Panc1 (cell line): ENCODE measurements at regions not wholly inside any gene's neighbourhood (a gene's known extent, or its start where the extent isn't known, plus 50 kb on each side); places are given as distances from the start of the nearest gene placed in this dataset.

ENCODE experiments used
- ATAC-seq: fragments of 200-7000 bp; cut with Tn5 transposase; 2 replicates; pipeline ENCODE4 v1.9.1; 2020; ENCODE audit warnings: mild to moderate bottlenecking, moderate library complexity
- BruUV-seq: library from RNA; stranded (reverse); fragments of 400-500 nt; replicated peaks from 2 replicates; lab custom pipeline; 2021; lab: Mats Ljungman, UMichigan
- CTCF ChIA-PET: fragments of 300-600 bp; sonication (Branson Sonifier 250); formaldehyde crosslinking; loops from one replicate; lab custom pipeline; 2022; ENCODE audit warnings: antibody characterized with exemption; lab: Charles Lee
- POLR2A ChIA-PET: fragments of 300-600 bp; sonication (Branson Sonifier 250); formaldehyde crosslinking; loops from one replicate; lab custom pipeline; 2022; ENCODE audit warnings: antibody characterized with exemption; lab: Charles Lee
- DNase-seq: peaks from one replicate; pipeline ENCODE4 v3.0.0-alpha.2; 2010; ENCODE audit warnings: low read depth, low spot score
- H3K27ac ChIP-seq: 2 replicates; pipeline ENCODE4 v1.5.1; 2011; ENCODE audit warnings: mild to moderate bottlenecking, low read length, inconsistent platforms
- H3K27me3 ChIP-seq: fragments of 200-500 bp; sonication (Bioruptor generic); 2 replicates; pipeline ENCODE4 v1.6.0; 2014; ENCODE audit warnings: low read length, inconsistent platforms; ENCODE audit not compliant: control insufficient read depth, insufficient read depth
- H3K36me3 ChIP-seq: fragments of 200-500 bp; sonication (Bioruptor generic); 2 replicates; pipeline ENCODE4 v1.5.1; 2014; ENCODE audit warnings: inconsistent platforms, mild to moderate bottlenecking, low read length, moderate library complexity; ENCODE audit not compliant: control insufficient read depth, insufficient read depth
- H3K4me1 ChIP-seq: 2 replicates; pipeline ENCODE4 v1.5.1; 2011; ENCODE audit warnings: inconsistent platforms, mild to moderate bottlenecking, low read length, moderate library complexity; ENCODE audit not compliant: control insufficient read depth, insufficient read depth
- H3K4me3 ChIP-seq, 2 experiments: 2 replicates each; pipeline ENCODE4 v1.5.1; 2011 to 2012; ENCODE audit warnings: low read depth in 2 of 2, low read length in 2 of 2, mild to moderate bottlenecking in 2 of 2, inconsistent platforms in 1 of 2, moderate library complexity in 1 of 2
- H3K9me3 ChIP-seq: fragments of 200-500 bp; sonication (Bioruptor generic); 2 replicates; pipeline ENCODE4 v1.5.1; 2014; ENCODE audit warnings: low read depth, mild to moderate bottlenecking, inconsistent platforms, low read length, moderate library complexity; ENCODE audit not compliant: control insufficient read depth, insufficient read depth
- POLR2AphosphoS5 ChIP-seq: IDR thresholded peaks from 2 replicates; pipeline ENCODE4 v1.6.1; 2012; ENCODE audit warnings: mild to moderate bottlenecking, low read depth, low read length, moderate library complexity
- SIN3A ChIP-seq: IDR thresholded peaks from 2 replicates; pipeline ENCODE4 v1.6.1; 2012; ENCODE audit warnings: low read depth, mild to moderate bottlenecking, low read length, moderate library complexity, borderline replicate concordance; ENCODE audit not compliant: insufficient read depth
- TCF7L2 ChIP-seq: IDR thresholded peaks from 2 replicates; pipeline ENCODE4 v1.6.1; 2011; ENCODE audit warnings: mild to moderate bottlenecking, low read depth, low read length, inconsistent platforms
- in situ Hi-C: cut with HindIII; loops from 2 replicates; pipeline ENCODE4 v1.10.0; 2016; ENCODE audit warnings: low sequenced_read_pairs, low pct_unique_long_range_greater_than_20kb
- intact Hi-C: fragments of 100-400 bp; cut with micrococcal nuclease; formaldehyde crosslinking; loops from one replicate; pipeline ENCODE4 v1.10.0; 2022; ENCODE audit not compliant: unreplicated experiment
- TF ChIP-seq, protein P1 (sequence below), 2 experiments: IDR thresholded peaks; 2 replicates each; pipeline ENCODE4 v1.6.1; 2011 to 2012; ENCODE audit warnings: low read depth in 2 of 2, control low read depth in 1 of 2, low read length in 1 of 2, mild to moderate bottlenecking in 1 of 2, moderate library complexity in 1 of 2; ENCODE audit not compliant: insufficient read depth in 1 of 2
- TF ChIP-seq, protein P2 (sequence below): fragments of 450-650 bp; IDR thresholded peaks from 2 replicates; pipeline ENCODE4 v1.5.1; 2017; ENCODE audit warnings: mild to moderate bottlenecking

DNA sequence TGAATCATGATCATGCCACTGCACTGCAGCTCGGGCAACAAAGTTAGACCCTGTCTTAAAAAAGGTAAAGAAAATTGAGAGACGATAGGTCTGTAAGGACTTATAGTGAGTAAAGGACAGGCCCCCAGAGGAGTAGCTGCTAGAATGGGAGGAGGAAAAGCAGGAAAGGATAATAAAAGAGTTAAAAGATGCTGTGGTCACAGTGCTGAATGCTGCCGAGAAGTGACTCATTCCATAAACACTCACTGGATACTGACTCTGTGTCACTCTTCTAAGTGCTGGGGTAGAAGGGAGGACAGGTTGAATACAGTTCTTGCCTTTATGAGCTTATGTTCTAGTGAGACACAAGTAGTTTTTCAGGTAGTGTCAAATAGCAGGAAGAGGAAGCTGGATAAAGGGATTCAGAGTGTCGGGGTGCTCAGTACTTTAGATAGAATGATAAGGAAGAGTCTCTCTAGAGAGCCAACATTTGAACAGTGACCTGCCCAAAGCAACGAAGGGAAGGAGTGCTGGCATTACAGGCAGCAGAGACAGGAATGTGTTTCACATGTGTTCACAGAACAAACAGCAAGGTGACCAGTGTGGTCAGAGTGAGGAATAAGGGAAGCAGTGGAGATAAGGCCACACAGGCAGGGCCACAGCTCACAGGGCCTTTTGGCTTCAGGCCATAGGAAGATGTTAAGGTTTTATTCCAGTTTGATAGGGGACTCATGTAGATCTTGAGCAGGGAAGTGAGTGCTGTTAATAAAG lies 1240.5 kb downstream of the UQCRFS1 start:
- H3K4me3 ChIP-seq: no peak overlapping the region
- DNase-seq (no peak), ATAC-seq (peak; percentile 89)
- POLR2A ChIA-PET: interaction anchor here (0.6 kb wide), 1 partner anchor 246 kb away, joined by 5 read pairs; no protein-coding TSS in a partner anchor
- CTCF ChIA-PET: no interaction called here
- in situ Hi-C loops: no loop called here
- TF ChIP-seq TCF7L2 (no peak), POLR2AphosphoS5 (no peak), SIN3A (no peak)
- TF ChIP-seq, protein P1, sequence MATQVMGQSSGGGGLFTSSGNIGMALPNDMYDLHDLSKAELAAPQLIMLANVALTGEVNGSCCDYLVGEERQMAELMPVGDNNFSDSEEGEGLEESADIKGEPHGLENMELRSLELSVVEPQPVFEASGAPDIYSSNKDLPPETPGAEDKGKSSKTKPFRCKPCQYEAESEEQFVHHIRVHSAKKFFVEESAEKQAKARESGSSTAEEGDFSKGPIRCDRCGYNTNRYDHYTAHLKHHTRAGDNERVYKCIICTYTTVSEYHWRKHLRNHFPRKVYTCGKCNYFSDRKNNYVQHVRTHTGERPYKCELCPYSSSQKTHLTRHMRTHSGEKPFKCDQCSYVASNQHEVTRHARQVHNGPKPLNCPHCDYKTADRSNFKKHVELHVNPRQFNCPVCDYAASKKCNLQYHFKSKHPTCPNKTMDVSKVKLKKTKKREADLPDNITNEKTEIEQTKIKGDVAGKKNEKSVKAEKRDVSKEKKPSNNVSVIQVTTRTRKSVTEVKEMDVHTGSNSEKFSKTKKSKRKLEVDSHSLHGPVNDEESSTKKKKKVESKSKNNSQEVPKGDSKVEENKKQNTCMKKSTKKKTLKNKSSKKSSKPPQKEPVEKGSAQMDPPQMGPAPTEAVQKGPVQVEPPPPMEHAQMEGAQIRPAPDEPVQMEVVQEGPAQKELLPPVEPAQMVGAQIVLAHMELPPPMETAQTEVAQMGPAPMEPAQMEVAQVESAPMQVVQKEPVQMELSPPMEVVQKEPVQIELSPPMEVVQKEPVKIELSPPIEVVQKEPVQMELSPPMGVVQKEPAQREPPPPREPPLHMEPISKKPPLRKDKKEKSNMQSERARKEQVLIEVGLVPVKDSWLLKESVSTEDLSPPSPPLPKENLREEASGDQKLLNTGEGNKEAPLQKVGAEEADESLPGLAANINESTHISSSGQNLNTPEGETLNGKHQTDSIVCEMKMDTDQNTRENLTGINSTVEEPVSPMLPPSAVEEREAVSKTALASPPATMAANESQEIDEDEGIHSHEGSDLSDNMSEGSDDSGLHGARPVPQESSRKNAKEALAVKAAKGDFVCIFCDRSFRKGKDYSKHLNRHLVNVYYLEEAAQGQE (IDR thresholded peaks at IDR 0.05; ENCODE audit: insufficient read depth in 1 of 2, low read depth in 2 of 2, low read length in 1 of 2): no peak
- TF ChIP-seq, protein P2, sequence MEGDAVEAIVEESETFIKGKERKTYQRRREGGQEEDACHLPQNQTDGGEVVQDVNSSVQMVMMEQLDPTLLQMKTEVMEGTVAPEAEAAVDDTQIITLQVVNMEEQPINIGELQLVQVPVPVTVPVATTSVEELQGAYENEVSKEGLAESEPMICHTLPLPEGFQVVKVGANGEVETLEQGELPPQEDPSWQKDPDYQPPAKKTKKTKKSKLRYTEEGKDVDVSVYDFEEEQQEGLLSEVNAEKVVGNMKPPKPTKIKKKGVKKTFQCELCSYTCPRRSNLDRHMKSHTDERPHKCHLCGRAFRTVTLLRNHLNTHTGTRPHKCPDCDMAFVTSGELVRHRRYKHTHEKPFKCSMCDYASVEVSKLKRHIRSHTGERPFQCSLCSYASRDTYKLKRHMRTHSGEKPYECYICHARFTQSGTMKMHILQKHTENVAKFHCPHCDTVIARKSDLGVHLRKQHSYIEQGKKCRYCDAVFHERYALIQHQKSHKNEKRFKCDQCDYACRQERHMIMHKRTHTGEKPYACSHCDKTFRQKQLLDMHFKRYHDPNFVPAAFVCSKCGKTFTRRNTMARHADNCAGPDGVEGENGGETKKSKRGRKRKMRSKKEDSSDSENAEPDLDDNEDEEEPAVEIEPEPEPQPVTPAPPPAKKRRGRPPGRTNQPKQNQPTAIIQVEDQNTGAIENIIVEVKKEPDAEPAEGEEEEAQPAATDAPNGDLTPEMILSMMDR: no peak
- no TSS peak for BruUV-seq
- no peaks in the 10 kb centered on the region for H3K9me3 ChIP-seq
- H3K4me1 ChIP-seq: no peaks in the 10 kb centered on the region
- H3K27me3 ChIP-seq: no peaks in the 10 kb centered on the region
- no peaks in the 10 kb centered on the region for H3K36me3 ChIP-seq
- H3K27ac ChIP-seq: no peak overlapping the region
- intact Hi-C loops: loop anchor here (10.0 kb wide), 1 partner anchor 242 kb away; no protein-coding TSS in a partner anchor

DNA sequence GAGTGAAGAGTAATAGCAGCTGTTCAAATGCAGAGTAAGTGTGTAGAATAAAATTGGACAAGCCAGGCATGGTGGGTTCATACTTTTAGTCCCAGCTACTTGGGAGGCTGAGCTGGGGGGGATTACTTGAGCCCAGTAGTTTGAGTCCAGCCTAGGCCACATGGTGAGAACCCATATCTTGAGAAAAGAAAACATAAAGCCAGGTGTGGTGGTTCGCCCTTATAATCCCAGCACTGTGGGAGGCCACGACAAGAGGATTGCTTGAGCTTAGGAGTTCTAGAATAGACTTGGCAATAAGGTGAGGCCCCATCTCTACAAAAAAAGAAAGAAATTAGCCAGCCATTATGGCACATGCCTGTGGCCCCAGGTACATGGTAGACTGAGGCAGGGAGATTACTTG lies 1241.1 kb downstream of the UQCRFS1 start:
- BruUV-seq: no TSS peak
- ChIA-PET POLR2A (interaction anchor here (0.6 kb wide), 1 partner anchor 246 kb away, joined by 5 read pairs; no protein-coding TSS in a partner anchor), CTCF (no interaction called here)
- DNase-seq (no peak), ATAC-seq (0 out of 2 replicates have a peak, but pooled peaks have one; percentile 23)
- TF ChIP-seq, protein P1 (IDR thresholded peaks at IDR 0.05; ENCODE audit: insufficient read depth in 1 of 2, low read depth in 2 of 2, low read length in 1 of 2): no peak
- TF ChIP-seq POLR2AphosphoS5: no peak
- no peak for TF ChIP-seq TCF7L2
- TF ChIP-seq, protein P2: no peak
- no peak for TF ChIP-seq SIN3A
- no peaks in the 10 kb centered on the region for H3K27me3 ChIP-seq
- no peaks in the 10 kb centered on the region for H3K9me3 ChIP-seq
- no peaks in the 10 kb centered on the region for H3K4me1 ChIP-seq
- in situ Hi-C loops (no loop called here), intact Hi-C loops (loop anchor here (10.0 kb wide), 1 partner anchor 243 kb away; no protein-coding TSS in a partner anchor)
- no peak overlapping the region for H3K4me3 ChIP-seq
- no peaks in the 10 kb centered on the region for H3K36me3 ChIP-seq
- no peak overlapping the region for H3K27ac ChIP-seq
